ENCODE measurements at regions not wholly inside any gene's neighbourhood (a gene's known extent, or its start where the extent isn't known, plus 50 kb on each side); places are given as distances from the start of the nearest gene placed in this dataset.

DNA sequence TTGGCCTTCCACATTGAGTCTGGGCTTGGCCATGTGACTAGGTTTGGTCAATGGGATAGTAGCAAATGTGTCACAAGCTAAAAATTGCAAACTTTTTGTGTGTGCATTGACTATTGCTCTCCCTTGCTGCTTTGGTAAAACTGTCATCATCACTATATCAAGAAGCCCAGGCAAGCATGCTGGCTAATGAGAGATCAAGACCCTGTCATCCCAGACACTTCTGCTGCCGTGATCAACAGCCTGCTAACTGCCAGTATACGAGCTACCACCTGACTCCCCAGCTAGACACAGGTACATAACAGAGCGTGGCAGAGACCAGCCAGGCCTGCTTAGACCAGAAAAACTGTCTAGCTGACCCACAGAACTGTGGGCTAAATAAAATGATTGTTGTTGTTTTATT, 456.7 kb upstream of the DCN start:
- TF ChIP-seq, protein P1, sequence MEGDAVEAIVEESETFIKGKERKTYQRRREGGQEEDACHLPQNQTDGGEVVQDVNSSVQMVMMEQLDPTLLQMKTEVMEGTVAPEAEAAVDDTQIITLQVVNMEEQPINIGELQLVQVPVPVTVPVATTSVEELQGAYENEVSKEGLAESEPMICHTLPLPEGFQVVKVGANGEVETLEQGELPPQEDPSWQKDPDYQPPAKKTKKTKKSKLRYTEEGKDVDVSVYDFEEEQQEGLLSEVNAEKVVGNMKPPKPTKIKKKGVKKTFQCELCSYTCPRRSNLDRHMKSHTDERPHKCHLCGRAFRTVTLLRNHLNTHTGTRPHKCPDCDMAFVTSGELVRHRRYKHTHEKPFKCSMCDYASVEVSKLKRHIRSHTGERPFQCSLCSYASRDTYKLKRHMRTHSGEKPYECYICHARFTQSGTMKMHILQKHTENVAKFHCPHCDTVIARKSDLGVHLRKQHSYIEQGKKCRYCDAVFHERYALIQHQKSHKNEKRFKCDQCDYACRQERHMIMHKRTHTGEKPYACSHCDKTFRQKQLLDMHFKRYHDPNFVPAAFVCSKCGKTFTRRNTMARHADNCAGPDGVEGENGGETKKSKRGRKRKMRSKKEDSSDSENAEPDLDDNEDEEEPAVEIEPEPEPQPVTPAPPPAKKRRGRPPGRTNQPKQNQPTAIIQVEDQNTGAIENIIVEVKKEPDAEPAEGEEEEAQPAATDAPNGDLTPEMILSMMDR (IDR thresholded peaks at IDR 0.05) = no peak
- TF ChIP-seq EP300 (IDR thresholded peaks at IDR 0.05) (no peak), POLR2A (IDR thresholded peaks at IDR 0.05) (no peak), POLR2AphosphoS5 (IDR thresholded peaks at IDR 0.05) (no peak)

Measured in sigmoid colon (tissue), 4 donors.